Stimulated activated CD8-positive, alpha-beta memory T cell treated with anti-CD3 and anti-CD28 coated beads, Interleukin-12 subunit alpha, Interleukin-12 subunit beta, amount 100 ng/mL, for 1 hour (primary cell): ENCODE measurements at regions not wholly inside any gene's neighbourhood (a gene's known extent, or its start where the extent isn't known, plus 50 kb on each side); places are given as distances from the start of the nearest gene placed in this dataset.
A peak's percentile ranks its signal among the peaks of the same experiment; 100 is the strongest.
"Not testable (repeated sequence)": the region's sequence is repeated elsewhere in the genome, so short reads cannot be mapped to it uniquely, and the experiment has no call there.

Experiments used
- DNase-seq: peaks from one replicate; pipeline ENCODE4 v3.0.0-alpha.2; 2020; ENCODE audit warnings: low read depth

- DNase-seq = no peak
Measured at GRCh38 chr7:136122026-136122425, 144.9 kb upstream of the MTPN start.

DNA sequence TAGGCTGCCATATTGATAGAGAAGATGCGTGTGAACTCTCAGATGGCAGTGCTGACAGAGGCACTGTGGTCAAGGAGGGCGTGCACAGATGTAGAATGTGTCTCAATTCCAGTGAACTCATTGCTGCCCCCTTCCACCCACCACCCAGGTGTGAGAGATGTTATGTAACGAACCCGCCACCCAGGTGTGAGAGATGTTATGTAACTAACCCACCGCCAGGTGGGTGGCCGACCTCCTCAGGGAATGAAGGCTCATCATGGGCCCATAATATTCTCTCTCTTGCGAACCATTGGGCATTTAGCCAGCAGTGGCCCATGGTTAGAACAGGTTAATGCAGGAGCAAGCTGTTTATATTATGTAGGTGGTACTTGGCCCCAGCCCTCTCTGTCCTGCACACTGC, 140.4 kb upstream of the MTPN start:
- no peak for DNase-seq

DNA sequence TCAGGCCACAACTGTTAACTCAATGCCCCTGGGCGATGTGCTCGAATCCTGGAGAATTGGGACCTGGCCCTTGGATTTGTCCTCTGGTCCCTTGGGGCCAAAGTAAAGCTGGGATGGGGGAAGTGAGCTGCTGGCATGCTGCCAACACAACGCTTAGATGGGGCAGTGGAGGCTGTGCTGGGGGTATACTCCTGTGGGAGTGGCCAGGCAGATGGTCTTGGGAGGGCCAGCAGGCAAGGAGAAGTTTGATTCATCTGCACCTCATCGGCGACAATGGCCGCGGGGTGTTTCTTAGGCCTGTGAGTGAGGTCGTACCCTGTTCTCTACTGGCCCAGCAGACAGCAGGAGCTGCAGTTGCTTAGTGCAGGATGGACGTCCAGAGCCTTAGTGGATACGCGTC, 139.0 kb upstream of the MTPN start:
- DNase-seq = no peak

GRCh38 chr7:136114966-136115762, 138.0 kb upstream of the MTPN start:
- DNase-seq = peak; percentile 10

GRCh38 chr7:136114467-136114866, 137.3 kb upstream of the MTPN start:
- not testable (repeated sequence) for DNase-seq

DNA sequence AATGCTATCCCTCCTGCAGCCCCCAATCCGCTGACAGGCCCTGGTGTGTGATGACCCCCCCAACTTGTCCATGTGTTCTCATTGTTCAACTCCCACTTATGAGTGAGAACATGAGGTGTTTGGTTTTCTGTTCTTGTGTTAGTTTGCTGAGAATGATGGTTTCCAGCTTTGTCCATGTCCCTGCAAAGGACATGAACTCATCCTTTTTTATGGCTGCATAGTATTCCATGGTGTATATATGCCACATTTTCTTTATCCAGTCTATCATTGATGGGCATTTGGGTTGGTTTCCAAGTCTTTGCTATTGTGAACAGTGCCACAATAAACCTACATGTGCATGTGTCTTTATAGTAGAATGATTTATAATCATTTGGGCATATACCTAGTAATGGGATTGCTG, 131.9 kb upstream of the MTPN start:
- DNase-seq = not testable (repeated sequence)

- DNase-seq = no peak
Measured at GRCh38 chr7:136105191-136105590, 128.0 kb upstream of the MTPN start.

- DNase-seq = no peak
Measured at GRCh38 chr7:136104269-136104603, 127.1 kb upstream of the MTPN start.

GRCh38 chr7:136103545-136104268, 126.5 kb upstream of the MTPN start:
- no peak for DNase-seq

DNA sequence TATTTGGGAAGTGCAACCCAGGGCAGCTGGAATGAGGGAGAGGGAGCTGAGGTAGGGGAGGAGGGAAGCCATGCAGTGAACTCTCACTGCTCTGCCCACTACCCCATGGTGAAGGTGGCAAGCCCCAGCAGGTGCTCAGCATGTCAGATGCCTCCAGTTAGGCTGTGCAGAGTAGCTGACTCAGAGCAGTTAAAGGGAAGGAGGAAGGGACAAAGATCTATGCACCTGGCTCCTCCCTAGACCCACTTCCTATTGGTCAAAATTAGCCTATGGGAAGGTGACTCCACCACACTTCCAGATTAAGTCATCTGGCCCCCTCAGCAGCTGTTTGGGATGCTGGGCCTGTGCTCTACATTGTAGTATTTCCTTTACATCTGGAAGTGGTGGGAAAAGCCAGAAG, 125.7 kb upstream of the MTPN start:
- DNase-seq = no peak

DNA sequence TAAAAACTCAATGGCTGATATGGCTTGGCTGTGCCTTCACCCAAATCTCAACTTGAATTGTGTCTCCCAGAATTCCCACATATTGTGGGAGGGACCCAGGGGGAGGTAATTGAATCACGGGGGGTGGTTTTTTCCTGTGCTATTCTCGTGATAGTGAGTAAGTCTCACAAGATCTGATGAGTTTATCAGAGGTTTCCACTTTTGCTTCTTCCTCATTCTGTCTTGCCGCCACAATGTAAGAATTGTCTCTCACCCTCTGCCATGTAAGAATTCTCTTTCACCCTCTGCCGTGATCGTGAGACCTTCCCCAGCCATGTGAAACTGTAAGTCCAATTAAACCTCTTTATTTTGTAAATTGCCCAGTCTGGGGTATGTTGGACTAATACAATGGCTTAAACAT, 115.6 kb upstream of the MTPN start:
- DNase-seq = not testable (repeated sequence)

DNA sequence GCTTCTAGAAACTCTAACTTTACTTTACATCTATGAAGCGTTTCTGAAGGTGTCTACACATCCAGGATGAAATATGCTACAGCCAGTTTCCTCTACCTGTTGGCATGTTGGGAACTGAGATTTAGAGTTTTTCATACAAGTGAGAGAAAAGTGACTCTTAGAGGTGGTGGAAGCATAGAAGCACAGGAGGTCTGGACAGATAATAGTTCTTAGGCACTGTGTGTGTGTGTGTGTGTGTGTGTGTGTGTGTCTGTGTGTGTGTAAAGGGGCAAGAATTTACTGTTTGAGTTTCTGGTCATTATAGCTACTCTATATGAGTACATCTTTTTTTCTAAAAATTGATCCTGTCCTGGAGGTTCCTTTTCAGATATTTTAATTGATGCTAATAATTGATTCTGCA, 110.7 kb upstream of the MTPN start:
- DNase-seq = no peak

DNA sequence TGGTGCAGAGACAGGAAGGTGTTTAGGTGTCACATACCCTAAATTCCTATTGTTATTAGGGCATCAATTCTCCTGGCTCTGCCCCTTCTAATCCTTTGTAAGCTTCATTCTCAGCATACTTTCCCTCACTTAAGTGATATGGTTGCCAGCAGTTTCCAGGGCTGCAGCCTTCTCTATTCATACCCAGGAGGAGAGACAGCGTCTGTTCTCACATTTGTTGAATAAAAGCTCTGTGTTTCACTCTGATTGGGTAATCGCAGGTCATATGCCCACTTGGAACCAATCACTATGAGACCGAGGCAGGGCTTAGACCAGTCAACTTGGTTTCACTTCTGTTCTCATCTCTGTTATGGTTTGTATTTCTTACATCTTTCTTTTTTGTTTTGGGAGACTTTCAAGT, 109.6 kb upstream of the MTPN start:
- no peak for DNase-seq

GRCh38 chr7:136079934-136080333, 102.8 kb upstream of the MTPN start:
- DNase-seq = no peak

DNA sequence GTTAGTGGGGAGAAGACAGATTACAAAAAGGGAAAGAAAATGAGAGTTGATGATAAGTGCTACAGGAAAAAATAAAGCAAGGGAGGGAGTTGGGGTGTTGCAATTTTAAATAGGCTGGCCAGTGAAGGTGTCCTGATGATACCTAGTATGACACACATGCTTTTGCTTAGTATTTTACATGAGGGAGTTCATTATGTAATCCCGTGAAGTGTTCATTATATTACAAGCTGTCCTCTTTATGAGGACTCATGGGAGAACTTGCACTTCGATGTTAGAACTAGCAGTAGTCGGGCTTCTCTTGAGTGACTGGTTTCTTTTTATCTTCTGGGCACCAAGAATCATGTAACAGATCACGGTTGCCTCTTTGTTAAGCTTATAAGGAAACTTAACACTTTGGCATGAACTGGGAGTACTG, 102.3 kb upstream of the MTPN start:
- no peak for DNase-seq

DNA sequence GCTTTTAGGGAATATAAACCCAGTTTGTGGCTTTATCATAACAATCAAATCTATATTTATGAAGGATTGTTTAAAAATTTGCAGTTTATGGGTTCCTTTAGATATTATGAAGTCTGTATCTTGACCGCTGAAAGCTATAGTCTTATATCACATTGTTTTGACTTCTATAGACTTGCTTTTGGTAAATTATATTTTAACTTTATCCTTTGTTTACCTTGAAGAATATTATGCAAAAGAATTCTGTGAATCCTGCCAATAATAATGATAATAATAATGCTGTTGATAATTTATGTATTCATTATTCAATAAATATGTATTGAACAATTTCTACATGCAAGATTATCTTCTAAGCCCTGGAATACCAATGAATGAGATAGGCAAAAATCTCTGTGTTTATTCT, 101.9 kb upstream of the MTPN start:
- no peak for DNase-seq

GRCh38 chr7:136078630-136079029, 101.5 kb upstream of the MTPN start:
- no peak for DNase-seq

- DNase-seq = no peak
Measured at GRCh38 chr7:136076954-136077353, 99.8 kb upstream of the MTPN start.

- DNase-seq = no peak
Measured at GRCh38 chr7:136074843-136075242, 97.7 kb upstream of the MTPN start.

DNA sequence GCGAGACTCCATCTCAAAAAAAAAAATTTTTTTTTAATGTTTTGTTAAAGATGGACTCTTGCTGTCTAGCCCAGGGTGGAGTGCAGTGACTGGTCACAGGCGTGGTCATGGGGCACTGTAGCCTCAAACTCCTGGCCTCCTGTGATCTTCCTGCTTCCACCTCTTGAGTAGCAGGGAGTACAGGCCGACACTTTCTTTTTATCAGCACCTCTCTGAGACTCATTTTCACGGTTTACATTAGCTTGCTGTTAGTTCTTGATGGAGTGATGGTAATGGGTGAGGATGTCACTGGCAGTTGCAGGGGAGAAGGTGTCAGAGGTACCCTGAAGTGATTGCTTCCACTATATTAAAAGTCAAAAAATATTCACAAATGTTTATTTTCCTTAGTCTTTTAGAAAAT, 95.3 kb upstream of the MTPN start:
- DNase-seq = no peak

DNA sequence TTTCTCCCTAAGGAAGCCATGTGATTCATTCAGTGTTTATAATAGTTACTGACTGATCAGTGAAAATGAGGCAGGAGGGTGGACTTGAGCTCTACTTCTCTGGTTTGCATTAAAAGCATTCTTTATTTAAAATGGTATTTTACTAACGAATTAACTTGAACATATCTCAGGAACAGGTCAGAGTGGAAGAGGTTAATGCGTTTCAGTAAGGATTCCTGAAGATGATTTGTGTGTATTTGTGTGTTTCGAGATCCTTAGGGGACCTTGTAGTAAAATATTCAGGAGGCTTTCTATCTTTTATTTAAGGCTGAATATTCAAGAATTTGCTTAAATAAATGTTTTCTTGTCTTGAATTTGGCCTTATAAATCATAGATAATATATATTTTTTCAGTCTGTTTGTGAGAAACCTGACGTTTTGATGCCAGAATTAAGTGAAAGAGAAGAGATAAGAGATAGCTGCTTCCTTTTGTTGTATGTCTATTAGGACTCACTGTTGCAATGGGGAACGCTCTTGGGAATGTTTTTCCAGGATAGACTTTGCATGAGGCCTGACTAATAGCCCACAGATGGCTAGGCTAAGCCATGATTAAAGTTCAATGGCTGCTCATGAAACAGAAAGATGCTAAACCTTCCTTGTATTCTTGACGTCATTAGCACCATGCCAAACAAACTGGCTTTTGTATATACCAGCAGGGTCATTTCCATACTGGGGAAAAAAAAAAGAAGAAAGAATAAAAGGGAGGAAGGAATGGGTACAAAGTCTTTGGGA, 93.8 kb upstream of the MTPN start:
- DNase-seq = no peak

GRCh38 chr7:136069840-136070529, 92.8 kb upstream of the MTPN start:
- no peak for DNase-seq
